Activated CD4-positive, CD25-positive, alpha-beta regulatory T cell (primary cell): ENCODE measurements at regions not wholly inside any gene's neighbourhood (a gene's known extent, or its start where the extent isn't known, plus 50 kb on each side); places are given as distances from the start of the nearest gene placed in this dataset.
"Not testable (repeated sequence)": the region's sequence is repeated elsewhere in the genome, so short reads cannot be mapped to it uniquely, and the experiment has no call there.

Experiments
- DNase-seq, 4 experiments: peaks; one replicate each; lab custom pipeline; 2025; lab: John Stamatoyannopoulos, UW

GRCh38 chr5:108587821-108588220 is 159.9 kb upstream of the FER start:
- no peak for DNase-seq

- no peak for DNase-seq
These were observed 166.7 kb upstream of the FER start for GRCh38 chr5:108581026-108581425.

- no peak for DNase-seq
These were observed 168.5 kb upstream of the FER start for GRCh38 chr5:108579236-108579635.

- no peak for DNase-seq
These were observed 168.9 kb upstream of the FER start for GRCh38 chr5:108578791-108579190.

GRCh38 chr5:108567429-108567828 is 180.3 kb upstream of the FER start:
- DNase-seq: no peak

GRCh38 chr5:108564441-108564840 is 182.5 kb upstream of the FBXL17 start:
- no peak for DNase-seq

- no peak for DNase-seq
These were observed 180.2 kb upstream of the FBXL17 start for GRCh38 chr5:108562205-108562454.

GRCh38 chr5:108561416-108562204 is 179.7 kb upstream of the FBXL17 start:
- DNase-seq: no peak

- no peak for DNase-seq
These were observed 178.7 kb upstream of the FBXL17 start for GRCh38 chr5:108560581-108560980.

GRCh38 chr5:108560166-108560565 is 178.3 kb upstream of the FBXL17 start:
- no peak for DNase-seq

GRCh38 chr5:108558840-108559239 is 176.9 kb upstream of the FBXL17 start:
- not testable (repeated sequence) for DNase-seq

- not testable (repeated sequence) for DNase-seq
These were observed 176.2 kb upstream of the FBXL17 start for GRCh38 chr5:108558142-108558541.

GRCh38 chr5:108557686-108558085 is 175.8 kb upstream of the FBXL17 start:
- DNase-seq: no peak

GRCh38 chr5:108556441-108557145 is 174.7 kb upstream of the FBXL17 start:
- no peak for DNase-seq

- no peak for DNase-seq
These were observed 167.0 kb upstream of the FBXL17 start for GRCh38 chr5:108548684-108549596.

- no peak for DNase-seq
These were observed 165.0 kb upstream of the FBXL17 start for GRCh38 chr5:108546939-108547338.

- DNase-seq: no peak
These were observed 163.4 kb upstream of the FBXL17 start for GRCh38 chr5:108545301-108545700.

- DNase-seq: no peak
These were observed 161.6 kb upstream of the FBXL17 start for GRCh38 chr5:108543486-108543885.

GRCh38 chr5:108541836-108542235 is 159.9 kb upstream of the FBXL17 start:
- no peak for DNase-seq

GRCh38 chr5:108536321-108536720 is 154.4 kb upstream of the FBXL17 start:
- DNase-seq: no peak

GRCh38 chr5:108532129-108532445 is 150.2 kb upstream of the FBXL17 start:
- DNase-seq: not testable (repeated sequence)

- DNase-seq: no peak
These were observed 149.7 kb upstream of the FBXL17 start for GRCh38 chr5:108531367-108532128.
